ENCODE measurements at regions not wholly inside any gene's neighbourhood (a gene's known extent, or its start where the extent isn't known, plus 50 kb on each side); places are given as distances from the start of the nearest gene placed in this dataset.

DNA sequence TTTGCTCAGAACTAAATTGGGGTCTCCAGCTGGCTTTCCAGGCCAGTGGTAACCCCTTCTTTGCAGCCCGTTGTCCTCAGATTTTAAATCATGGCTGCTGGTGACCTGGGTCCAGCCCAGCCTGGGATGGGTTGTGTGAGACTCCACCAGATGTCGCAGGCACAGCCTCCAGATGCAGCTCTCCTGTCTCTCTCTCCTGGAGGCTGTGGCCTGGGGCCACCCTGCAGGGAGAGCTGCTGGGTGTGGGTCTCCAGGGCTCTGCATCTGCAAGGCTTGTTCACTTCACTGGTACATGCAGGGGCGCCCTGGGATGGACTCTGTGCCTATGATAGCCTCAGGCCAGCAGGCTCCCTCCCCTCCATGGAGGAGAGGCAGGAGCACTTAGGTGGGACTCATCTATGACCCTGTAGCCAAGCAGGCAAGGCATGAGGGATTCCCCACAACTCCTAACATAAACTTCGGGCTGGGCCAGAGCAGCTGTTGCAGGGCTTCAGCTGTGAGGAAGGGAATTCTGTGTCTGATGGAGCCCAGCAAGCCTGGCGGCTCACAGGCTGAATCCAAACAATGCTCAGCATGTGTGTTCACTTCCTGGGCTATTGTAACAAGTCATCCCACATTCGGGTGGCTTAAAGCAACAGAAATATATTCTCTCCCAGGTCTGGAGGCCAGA is 94.7 kb upstream of the NXT1 start:
- no peak overlapping the region for H3K9ac ChIP-seq
- no peak overlapping the region for H3K27ac ChIP-seq

DNA sequence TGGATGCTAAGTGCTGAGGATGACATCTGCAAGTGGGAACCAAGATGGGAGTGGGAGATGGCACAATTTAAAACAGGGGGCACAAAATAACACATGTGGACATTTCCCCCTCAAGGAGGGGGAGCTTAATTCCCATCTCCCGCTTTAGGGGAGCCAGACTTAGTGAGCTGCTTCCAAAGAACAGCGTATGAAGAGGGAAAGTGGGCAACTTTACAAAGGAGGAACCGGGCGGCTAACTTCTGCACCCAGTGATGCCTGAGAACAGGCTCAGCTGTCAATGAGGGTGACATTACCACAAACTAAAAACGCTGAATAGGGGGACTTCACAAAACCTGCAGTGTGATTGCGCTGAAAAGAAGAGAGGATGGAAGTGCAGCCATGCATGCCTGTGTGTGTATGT is 95.5 kb upstream of the NXT1 start:
- peak overlapping the region; percentile 65 for H3K4me2 ChIP-seq
- no peaks in the 10 kb centered on the region for H3K27me3 ChIP-seq
- H3K9me3 ChIP-seq = no peaks in the 10 kb centered on the region
- no peak overlapping the region for H3K27ac ChIP-seq
- no peak for TF ChIP-seq Cebpa-rat (IDR thresholded peaks at IDR 0.05)
- no peak overlapping the region for H3K4me3 ChIP-seq
- peaks cover 48% of the 10 kb centered on the region for H3K4me1 ChIP-seq
- H3K9ac ChIP-seq = no peak overlapping the region
- H3K36me3 ChIP-seq = no peaks in the 10 kb centered on the region
- no peaks in the 10 kb centered on the region for H4K20me1 ChIP-seq

More for the DNA sequence above, 94.7 kb upstream of the NXT1 start:
- H3K4me3 ChIP-seq = no peak overlapping the region
- peaks cover 48% of the 10 kb centered on the region for H3K4me1 ChIP-seq
- peak overlapping the region; percentile 65 for H3K4me2 ChIP-seq
- H3K9me3 ChIP-seq = no peaks in the 10 kb centered on the region
- no peaks in the 10 kb centered on the region for H3K27me3 ChIP-seq
- no peaks in the 10 kb centered on the region for H4K20me1 ChIP-seq
- no peak for TF ChIP-seq Cebpa-rat (IDR thresholded peaks at IDR 0.05)
- no peaks in the 10 kb centered on the region for H3K36me3 ChIP-seq

DNA sequence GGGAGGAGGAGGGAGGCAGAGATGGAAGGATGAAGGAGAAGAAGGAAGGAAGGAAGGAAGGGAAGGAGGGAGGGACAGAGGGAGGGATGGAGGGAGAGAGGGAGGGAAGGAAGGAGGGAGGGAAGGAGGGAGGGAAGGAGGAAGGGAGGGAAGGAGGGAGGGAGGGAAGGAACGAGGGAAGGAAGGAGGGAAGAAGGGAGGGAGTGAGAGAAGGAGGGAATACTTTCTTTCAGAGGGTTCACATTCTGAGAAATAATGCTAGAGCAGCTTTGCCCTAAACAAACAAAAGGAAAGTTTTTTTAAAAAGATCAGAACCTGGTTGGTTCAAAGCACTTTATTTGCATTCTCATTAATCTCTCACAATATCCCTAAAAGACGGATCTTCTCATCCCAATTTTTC is 96.1 kb upstream of the NXT1 start:
- H3K9me3 ChIP-seq = no peaks in the 10 kb centered on the region
- no peaks in the 10 kb centered on the region for H3K27me3 ChIP-seq
- H3K27ac ChIP-seq = no peak overlapping the region
- H3K9ac ChIP-seq = no peak overlapping the region
- no peak overlapping the region for H3K4me3 ChIP-seq
- peaks cover 48% of the 10 kb centered on the region for H3K4me1 ChIP-seq
- peak overlapping the region; percentile 65; the same call in 1 of the 2 replicates for H3K4me2 ChIP-seq
- TF ChIP-seq Cebpa-rat (IDR thresholded peaks at IDR 0.05) = no peak
- H3K36me3 ChIP-seq = no peaks in the 10 kb centered on the region
- no peaks in the 10 kb centered on the region for H4K20me1 ChIP-seq

DNA sequence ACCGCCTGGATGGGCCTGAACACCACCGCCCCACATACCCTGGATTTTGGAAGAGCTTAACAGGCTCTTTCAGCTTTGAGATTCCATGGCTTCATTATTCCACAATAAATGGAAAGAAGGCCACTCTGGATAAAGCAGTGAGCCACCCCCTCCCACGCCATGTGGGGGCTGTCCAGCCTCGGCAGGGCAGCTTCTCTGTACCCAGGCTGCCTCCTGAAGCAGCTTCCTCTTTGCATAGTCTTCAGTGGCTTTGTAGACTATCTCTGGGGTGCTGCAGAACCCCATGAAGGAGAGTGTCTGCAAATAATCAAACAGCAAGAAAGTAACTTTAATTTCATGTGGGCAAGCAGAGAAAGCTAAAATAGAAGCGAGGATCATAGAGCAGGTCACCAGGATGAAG is 96.6 kb upstream of the NXT1 start:
- no peak overlapping the region for H3K9ac ChIP-seq
- no peak overlapping the region for H3K4me2 ChIP-seq
- H3K27ac ChIP-seq = no peak overlapping the region
- peaks cover 45% of the 10 kb centered on the region for H3K4me1 ChIP-seq
- TF ChIP-seq Cebpa-rat (IDR thresholded peaks at IDR 0.05) = no peak
- H3K4me3 ChIP-seq = no peak overlapping the region
- H3K27me3 ChIP-seq = no peaks in the 10 kb centered on the region
- no peaks in the 10 kb centered on the region for H3K36me3 ChIP-seq
- no peaks in the 10 kb centered on the region for H4K20me1 ChIP-seq
- no peaks in the 10 kb centered on the region for H3K9me3 ChIP-seq

DNA sequence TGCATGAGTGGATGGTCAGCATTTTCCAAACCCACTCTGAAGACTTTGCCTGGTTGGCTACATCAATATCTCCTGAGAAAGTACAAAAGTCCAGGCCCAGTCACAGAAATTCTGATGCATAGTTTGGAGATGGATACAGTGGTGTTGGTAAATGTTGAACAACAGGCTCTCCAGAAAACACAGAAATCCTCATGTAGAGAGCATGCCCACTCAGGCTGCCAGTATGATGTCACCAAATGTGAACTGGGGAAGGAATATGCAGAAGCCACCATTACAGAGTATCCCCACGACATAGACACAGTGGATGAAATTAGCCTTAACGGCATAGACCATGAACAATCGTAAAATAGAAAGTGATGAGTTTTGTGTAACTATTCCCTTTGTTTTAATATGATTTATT is 97.1 kb upstream of the NXT1 start:
- Histone ChIP-seq H4K20me1 (no peaks in the 10 kb centered on the region), H3K36me3 (no peaks in the 10 kb centered on the region), H3K4me1 (peaks cover 40% of the 10 kb centered on the region), H3K9me3 (no peaks in the 10 kb centered on the region), H3K9ac (no peak overlapping the region), H3K4me3 (no peak overlapping the region), H3K27me3 (no peaks in the 10 kb centered on the region), H3K27ac (no peak overlapping the region), H3K4me2 (no peak overlapping the region)
- TF ChIP-seq Cebpa-rat (IDR thresholded peaks at IDR 0.05) = no peak

DNA sequence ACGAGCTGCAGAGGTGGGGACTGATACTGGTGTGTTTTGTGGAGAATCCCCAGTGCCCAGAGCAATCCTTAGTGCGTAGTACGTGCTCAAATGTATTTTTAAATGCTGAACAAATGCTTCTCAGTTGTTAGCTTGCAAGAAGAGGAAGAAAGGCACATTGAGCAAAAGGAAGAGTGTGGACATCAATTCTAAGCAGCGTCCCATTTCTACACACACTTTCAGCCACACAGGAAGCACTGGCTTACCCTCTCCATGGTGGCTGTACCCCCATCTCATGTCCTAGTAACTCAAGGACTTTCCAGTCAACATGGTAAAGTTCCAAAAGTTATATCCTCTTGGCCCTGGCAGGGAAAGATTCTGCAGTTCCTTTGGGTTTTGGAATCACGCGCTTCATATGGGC is 98.8 kb upstream of the NXT1 start:
- Histone ChIP-seq H3K4me1 (peaks cover 34% of the 10 kb centered on the region), H4K20me1 (no peaks in the 10 kb centered on the region), H3K27ac (no peak overlapping the region), H3K4me3 (no peak overlapping the region), H3K27me3 (no peaks in the 10 kb centered on the region), H3K4me2 (no peak overlapping the region), H3K9me3 (no peaks in the 10 kb centered on the region), H3K36me3 (no peaks in the 10 kb centered on the region), H3K9ac (no peak overlapping the region)
- TF ChIP-seq Cebpa-rat (IDR thresholded peaks at IDR 0.05) = no peak

DNA sequence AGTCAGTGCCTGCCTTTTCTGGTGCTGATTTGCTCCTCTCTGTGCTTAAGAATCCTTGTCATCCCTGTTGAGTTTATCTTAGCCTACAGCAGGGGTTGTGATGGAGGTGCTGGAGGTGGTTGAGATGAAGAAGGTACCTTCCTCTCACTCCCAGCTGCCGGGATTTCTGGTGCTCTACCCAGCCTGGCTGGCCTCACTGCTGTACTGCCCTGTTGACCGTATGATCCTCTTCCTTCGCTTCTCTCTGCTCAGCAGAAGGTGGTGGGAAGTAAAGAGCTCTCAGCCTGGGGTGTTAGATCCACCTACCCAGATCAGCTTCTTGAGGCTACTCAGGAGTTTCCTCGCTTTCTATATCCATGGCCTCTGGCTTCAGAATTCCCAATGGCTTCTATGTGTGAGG is 101.0 kb upstream of the NXT1 start:
- Histone ChIP-seq H4K20me1 (no peaks in the 10 kb centered on the region), H3K9ac (no peak overlapping the region), H3K4me2 (no peak overlapping the region), H3K4me3 (no peak overlapping the region), H3K27ac (no peak overlapping the region), H3K9me3 (no peaks in the 10 kb centered on the region), H3K27me3 (no peaks in the 10 kb centered on the region), H3K4me1 (peaks cover 31% of the 10 kb centered on the region), H3K36me3 (no peaks in the 10 kb centered on the region)
- no peak for TF ChIP-seq Cebpa-rat (IDR thresholded peaks at IDR 0.05)

DNA sequence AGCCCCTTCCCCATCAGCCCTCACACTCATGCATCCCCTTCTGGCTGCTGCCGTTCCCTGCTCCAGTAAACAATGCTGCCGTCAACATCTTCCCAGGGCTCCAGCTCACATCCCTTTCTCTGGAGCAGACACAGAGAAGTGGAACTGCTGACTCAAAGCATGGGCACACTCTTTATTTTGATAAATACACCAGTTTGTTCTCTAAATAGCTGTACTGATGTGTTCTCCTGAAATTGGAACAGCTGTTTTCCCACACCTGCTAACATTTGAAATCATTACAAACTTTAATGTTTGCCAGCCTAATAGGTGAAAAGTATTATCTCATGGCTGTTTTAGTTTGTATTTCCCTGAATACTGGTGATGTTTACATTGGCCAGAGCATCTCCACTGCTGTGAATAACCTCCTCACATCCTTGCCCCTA is 102.1 kb upstream of the NXT1 start:
- H3K36me3 ChIP-seq = no peaks in the 10 kb centered on the region
- H4K20me1 ChIP-seq = no peaks in the 10 kb centered on the region
- H3K4me2 ChIP-seq = no peak overlapping the region
- no peak overlapping the region for H3K4me3 ChIP-seq
- H3K27me3 ChIP-seq = no peaks in the 10 kb centered on the region
- H3K4me1 ChIP-seq = peaks cover 31% of the 10 kb centered on the region
- no peak for TF ChIP-seq Cebpa-rat (IDR thresholded peaks at IDR 0.05)
- H3K9me3 ChIP-seq = no peaks in the 10 kb centered on the region
- no peak overlapping the region for H3K27ac ChIP-seq
- no peak overlapping the region for H3K9ac ChIP-seq

DNA sequence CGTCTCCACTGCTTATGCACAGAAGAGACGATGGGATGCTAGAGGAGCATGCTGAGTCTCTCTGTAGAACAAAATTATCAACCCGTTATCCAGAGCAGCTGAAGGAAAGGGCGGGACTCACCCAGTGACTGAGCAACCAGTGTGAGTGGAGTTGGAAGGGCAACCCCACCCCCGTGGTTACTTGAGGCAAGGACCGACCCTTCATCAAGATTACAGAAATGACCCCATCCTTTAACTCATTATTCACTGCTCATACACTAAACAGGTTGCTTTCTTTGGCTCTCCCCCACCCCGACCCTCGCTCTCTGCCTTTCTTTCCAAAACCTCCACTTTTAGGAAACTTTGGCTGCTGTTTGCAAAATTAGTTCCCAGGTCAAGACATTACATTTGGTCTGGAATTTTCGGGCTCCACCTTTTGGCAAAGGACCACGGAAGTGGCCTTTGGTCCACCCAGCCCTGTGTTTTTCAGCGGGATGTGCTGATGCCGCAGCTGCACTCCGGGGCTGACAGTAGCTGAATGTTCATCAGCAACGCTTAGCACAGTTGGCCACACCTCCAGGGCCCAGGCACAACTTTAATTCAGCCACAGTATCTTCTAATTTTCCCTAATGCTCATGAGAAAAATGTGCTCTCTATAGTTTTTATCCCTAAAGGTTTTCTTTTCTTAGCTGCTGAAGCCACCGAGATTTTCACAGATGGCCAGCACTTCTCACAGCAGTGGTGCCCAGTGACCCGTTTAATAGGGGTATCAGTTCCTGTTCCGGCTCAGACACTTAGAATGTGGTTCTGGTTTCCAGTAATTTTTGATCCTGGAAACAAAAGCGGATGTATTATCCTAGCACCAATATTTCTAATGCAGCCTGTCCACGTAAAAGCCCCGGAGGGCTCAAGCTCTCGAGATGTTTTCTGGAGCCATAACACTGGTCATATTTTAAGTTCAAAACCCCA is 103.6 kb upstream of the NXT1 start:
- peak overlapping the region; percentile 82 for H3K4me2 ChIP-seq

DNA sequence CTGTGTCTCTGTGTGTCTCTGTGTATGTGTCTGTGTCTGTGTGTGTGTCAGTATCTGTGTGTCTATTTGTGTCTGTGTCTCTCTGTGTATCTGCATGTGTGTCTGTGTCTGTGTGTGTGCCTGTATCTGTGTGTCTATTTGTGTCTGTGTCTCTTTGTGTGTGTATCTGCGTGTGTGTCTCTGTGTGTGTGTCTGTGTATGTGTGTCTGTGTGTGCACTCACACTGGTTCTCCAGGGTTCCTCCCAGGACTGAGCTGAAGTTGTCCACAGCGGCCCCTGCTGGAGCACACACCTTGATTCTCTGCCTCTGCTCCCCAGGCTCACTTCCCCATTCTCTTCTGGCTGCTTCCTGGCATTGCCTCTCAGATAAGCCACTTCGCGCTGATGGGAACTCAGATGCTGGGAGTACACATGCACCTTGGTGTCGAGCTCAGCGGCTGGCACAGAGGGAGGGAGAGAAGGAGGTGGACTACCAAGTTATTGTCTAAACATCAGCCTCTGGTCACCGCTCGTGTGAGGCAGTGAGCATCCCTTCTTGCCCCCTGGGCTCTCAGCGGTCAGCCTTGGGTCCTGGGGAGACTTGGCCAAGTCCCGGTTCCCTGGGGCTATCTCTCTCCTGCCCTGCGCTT is 104.9 kb upstream of the NXT1 start:
- Histone ChIP-seq H3K36me3 (no peaks in the 10 kb centered on the region), H3K9me3 (no peaks in the 10 kb centered on the region), H3K4me1 (peaks cover 31% of the 10 kb centered on the region), H3K4me2 (peak overlapping the region; percentile 82), H3K9ac (no peak overlapping the region), H3K27me3 (no peaks in the 10 kb centered on the region), H3K27ac (no peak overlapping the region), H3K4me3 (no peak overlapping the region), H4K20me1 (no peaks in the 10 kb centered on the region)
- TF ChIP-seq Cebpa-rat (IDR thresholded peaks at IDR 0.05) = no peak

More for the DNA sequence above, 103.6 kb upstream of the NXT1 start:
- H3K9me3 ChIP-seq = no peaks in the 10 kb centered on the region
- no peaks in the 10 kb centered on the region for H4K20me1 ChIP-seq
- peak overlapping the region; percentile 30; the same call in 1 of the 2 replicates for H3K9ac ChIP-seq
- H3K27ac ChIP-seq = peak overlapping the region; percentile 61
- H3K4me1 ChIP-seq = peaks cover 31% of the 10 kb centered on the region
- no peak for TF ChIP-seq Cebpa-rat (IDR thresholded peaks at IDR 0.05)
- no peak overlapping the region for H3K4me3 ChIP-seq
- no peaks in the 10 kb centered on the region for H3K36me3 ChIP-seq
- H3K27me3 ChIP-seq = no peaks in the 10 kb centered on the region

Measured in BLaER1 (cell line).